ENCODE measurements at regions not wholly inside any gene's neighbourhood (a gene's known extent, or its start where the extent isn't known, plus 50 kb on each side); places are given as distances from the start of the nearest gene placed in this dataset.

DNA sequence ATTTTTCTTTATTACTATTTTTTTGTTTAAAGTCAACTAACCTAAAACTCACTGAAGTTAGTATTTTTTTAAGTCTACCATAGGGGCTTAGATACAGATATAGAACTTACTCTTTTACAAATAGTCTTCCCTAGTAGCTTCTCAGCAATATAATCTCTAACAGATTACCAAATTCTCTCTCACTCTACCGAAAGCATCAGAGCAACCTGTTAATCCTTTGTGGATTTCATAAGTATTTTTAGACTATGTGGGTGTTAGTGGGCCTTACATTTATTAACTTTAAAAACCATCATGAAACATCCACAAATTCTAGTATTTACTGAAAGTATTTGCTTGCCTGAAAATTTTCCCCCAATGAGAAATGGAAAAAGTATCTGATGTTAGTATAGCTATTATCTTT is 84.6 kb upstream of the TFPI start:
- Histone ChIP-seq H3K9me3 (ENCODE audit: control insufficient read depth in 1 of 2, insufficient read depth in 1 of 2, low read length in 2 of 2) (peaks cover 0 to 10% of the 10 kb centered on the region in 2 experiments), H3K4me1 (ENCODE audit: insufficient read depth, low read length) (no peaks in the 10 kb centered on the region), H3K27me3 (ENCODE audit: control insufficient read depth in 1 of 2, insufficient read depth in 2 of 2, low read length in 2 of 2) (no peaks in the 10 kb centered on the region), H3K36me3 (ENCODE audit: insufficient read depth, low read length) (no peaks in the 10 kb centered on the region), H3K27ac (ENCODE audit: low read depth in 1 of 2, low read length in 2 of 2) (no peak overlapping the region), H3K4me3 (ENCODE audit: low read length) (no peak overlapping the region)
- Mint-ChIP-seq H3K4me1 (ENCODE audit: low read depth) (no peaks in the 10 kb centered on the region), H3K9me3 (peaks cover 5% of the 10 kb centered on the region), H3K27ac (no peak overlapping the region), H3K36me3 (ENCODE audit: low read depth) (no peaks in the 10 kb centered on the region), H3K4me3 (no peak overlapping the region), H3K27me3 (no peaks in the 10 kb centered on the region)
- intact Hi-C loops (cut with DNase I, micrococcal nuclease), result no loop called here
- ChIA-PET CTCF (no interaction called here), POLR2A (no interaction called here)
- TF ChIP-seq, protein P1, sequence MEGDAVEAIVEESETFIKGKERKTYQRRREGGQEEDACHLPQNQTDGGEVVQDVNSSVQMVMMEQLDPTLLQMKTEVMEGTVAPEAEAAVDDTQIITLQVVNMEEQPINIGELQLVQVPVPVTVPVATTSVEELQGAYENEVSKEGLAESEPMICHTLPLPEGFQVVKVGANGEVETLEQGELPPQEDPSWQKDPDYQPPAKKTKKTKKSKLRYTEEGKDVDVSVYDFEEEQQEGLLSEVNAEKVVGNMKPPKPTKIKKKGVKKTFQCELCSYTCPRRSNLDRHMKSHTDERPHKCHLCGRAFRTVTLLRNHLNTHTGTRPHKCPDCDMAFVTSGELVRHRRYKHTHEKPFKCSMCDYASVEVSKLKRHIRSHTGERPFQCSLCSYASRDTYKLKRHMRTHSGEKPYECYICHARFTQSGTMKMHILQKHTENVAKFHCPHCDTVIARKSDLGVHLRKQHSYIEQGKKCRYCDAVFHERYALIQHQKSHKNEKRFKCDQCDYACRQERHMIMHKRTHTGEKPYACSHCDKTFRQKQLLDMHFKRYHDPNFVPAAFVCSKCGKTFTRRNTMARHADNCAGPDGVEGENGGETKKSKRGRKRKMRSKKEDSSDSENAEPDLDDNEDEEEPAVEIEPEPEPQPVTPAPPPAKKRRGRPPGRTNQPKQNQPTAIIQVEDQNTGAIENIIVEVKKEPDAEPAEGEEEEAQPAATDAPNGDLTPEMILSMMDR (IDR thresholded peaks at IDR 0.05), result no peak
- DNase-seq (no peak), ATAC-seq (ENCODE audit: poor library complexity) (no peak)

DNA sequence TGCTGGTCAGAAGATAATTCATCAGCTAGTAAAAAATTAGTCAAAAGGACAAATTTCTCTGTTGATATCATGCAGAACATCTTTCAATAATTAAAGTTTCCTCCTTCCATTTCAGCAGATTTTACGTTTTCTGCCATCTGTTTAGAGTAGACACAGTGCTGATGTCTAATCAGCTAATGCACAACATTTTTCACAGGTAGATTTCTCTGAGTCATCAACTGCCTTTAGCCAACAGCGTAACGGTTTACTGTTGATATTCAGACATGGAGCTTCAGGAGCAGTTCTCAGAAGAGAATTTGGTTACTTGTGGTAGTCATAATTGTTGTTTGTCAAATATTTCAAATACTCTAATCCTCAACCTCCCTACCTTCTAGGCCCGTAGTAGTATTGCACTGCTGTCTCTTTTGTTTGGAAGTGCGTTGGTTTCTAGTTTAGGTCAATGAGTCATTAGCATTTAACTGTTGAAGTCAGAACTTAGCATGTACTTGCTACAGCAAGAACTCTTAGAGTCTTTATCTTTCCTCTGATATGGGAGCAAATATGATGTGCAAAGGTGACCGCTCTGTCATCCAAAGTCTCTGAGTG is 86.8 kb upstream of the TFPI start:
- ATAC-seq (ENCODE audit: poor library complexity) (no peak), DNase-seq (no peak)
- TF ChIP-seq, protein P1 (IDR thresholded peaks at IDR 0.05), result no peak
- H3K36me3 Mint-ChIP-seq (ENCODE audit: low read depth), result no peaks in the 10 kb centered on the region
- Histone ChIP-seq H3K27ac (ENCODE audit: low read depth in 1 of 2, low read length in 2 of 2) (no peak overlapping the region), H3K4me1 (ENCODE audit: insufficient read depth, low read length) (no peaks in the 10 kb centered on the region), H3K27me3 (ENCODE audit: control insufficient read depth in 1 of 2, insufficient read depth in 2 of 2, low read length in 2 of 2) (no peaks in the 10 kb centered on the region), H3K36me3 (ENCODE audit: insufficient read depth, low read length) (no peaks in the 10 kb centered on the region), H3K9me3 (ENCODE audit: control insufficient read depth in 1 of 2, insufficient read depth in 1 of 2, low read length in 2 of 2) (peaks cover 0 to 10% of the 10 kb centered on the region in 2 experiments), H3K4me3 (ENCODE audit: low read length) (no peak overlapping the region)
- H3K4me3 Mint-ChIP-seq, result no peak overlapping the region
- no peaks in the 10 kb centered on the region for H3K27me3 Mint-ChIP-seq
- CTCF ChIA-PET, result no interaction called here
- no peaks in the 10 kb centered on the region for H3K4me1 Mint-ChIP-seq (ENCODE audit: low read depth)
- H3K9me3 Mint-ChIP-seq, result peaks cover 2% of the 10 kb centered on the region
- no peak overlapping the region for H3K27ac Mint-ChIP-seq
- POLR2A ChIA-PET, result no interaction called here
- intact Hi-C loops (cut with DNase I, micrococcal nuclease), result no loop called here

DNA sequence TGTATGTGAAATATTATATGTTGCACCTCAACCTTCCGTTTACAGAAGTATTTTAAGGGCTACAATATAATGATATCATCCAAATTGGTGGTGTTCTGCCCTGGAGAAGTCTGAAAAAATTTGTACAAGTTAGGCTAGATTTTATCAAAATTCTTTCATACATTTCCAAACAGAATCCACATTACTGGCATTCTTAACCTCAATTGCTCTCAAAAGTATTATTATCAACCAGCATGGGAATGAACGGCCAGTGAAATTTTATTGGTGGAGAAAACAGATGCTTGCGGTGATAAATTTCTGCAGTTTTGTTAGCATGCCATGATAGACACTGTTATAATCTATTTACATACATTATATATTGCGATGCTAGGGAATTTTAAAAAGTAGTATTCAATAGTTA is 88.3 kb upstream of the TFPI start:
- H3K4me3 Mint-ChIP-seq, result no peak overlapping the region
- no peaks in the 10 kb centered on the region for H3K36me3 Mint-ChIP-seq (ENCODE audit: low read depth)
- no peak overlapping the region for H3K27ac ChIP-seq (ENCODE audit: low read depth in 1 of 2, low read length in 2 of 2)
- intact Hi-C loops (cut with DNase I, micrococcal nuclease), result no loop called here
- POLR2A ChIA-PET, result no interaction called here
- DNase-seq (no peak), ATAC-seq (ENCODE audit: poor library complexity) (no peak)
- H3K4me1 Mint-ChIP-seq (ENCODE audit: low read depth), result no peaks in the 10 kb centered on the region
- CTCF ChIA-PET, result no interaction called here
- no peaks in the 10 kb centered on the region for H3K27me3 Mint-ChIP-seq
- H3K9me3 Mint-ChIP-seq, result peaks cover 2% of the 10 kb centered on the region
- H3K36me3 ChIP-seq (ENCODE audit: insufficient read depth, low read length), result no peaks in the 10 kb centered on the region
- peaks cover 0 to 5% of the 10 kb centered on the region in 2 experiments for H3K9me3 ChIP-seq (ENCODE audit: control insufficient read depth in 1 of 2, insufficient read depth in 1 of 2, low read length in 2 of 2)
- H3K27ac Mint-ChIP-seq, result no peak overlapping the region
- no peaks in the 10 kb centered on the region for H3K4me1 ChIP-seq (ENCODE audit: insufficient read depth, low read length)
- TF ChIP-seq, protein P1 (IDR thresholded peaks at IDR 0.05), result no peak
- no peak overlapping the region for H3K4me3 ChIP-seq (ENCODE audit: low read length)
- no peaks in the 10 kb centered on the region for H3K27me3 ChIP-seq (ENCODE audit: control insufficient read depth in 1 of 2, insufficient read depth in 2 of 2, low read length in 2 of 2)

All from CD4-positive, alpha-beta T cell (primary cell).